Liver (tissue), 3 donors: ENCODE measurements at regions not wholly inside any gene's neighbourhood (a gene's known extent, or its start where the extent isn't known, plus 50 kb on each side); places are given as distances from the start of the nearest gene placed in this dataset.

ENCODE experiments used
- CTCF ChIP-seq: fragments of 150-350 bp; IDR thresholded peaks from 2 replicates; pipeline ENCODE4 v1.5.1; 2017; ENCODE audit warnings: improper control_type of control experiment, low read depth, low read length; ENCODE audit not compliant: missing input control
- TAF1 ChIP-seq: conservative IDR thresholded peaks from 2 replicates; pipeline ENCODE4 v1.6.1; 2016; ENCODE audit warnings: antibody characterized with exemption, mild to moderate bottlenecking
- donor health status: healthy.
- donor health status: healthy.

GRCh38 chr16:51576498-51577195 lies 425.6 kb upstream of the SALL1 start:
- TF ChIP-seq TAF1 (no peak), CTCF (no peak)
